SK-N-SH (cell line): ENCODE measurements at regions not wholly inside any gene's neighbourhood (a gene's known extent, or its start where the extent isn't known, plus 50 kb on each side); places are given as distances from the start of the nearest gene placed in this dataset.

Experiments
- CHD2 ChIP-seq: fragments of 150-350 bp; IDR thresholded peaks from 2 replicates; pipeline ENCODE4 v1.6.1; 2018; ENCODE audit warnings: low read length; ENCODE audit not compliant: partially characterized antibody
- CTCF ChIP-seq: fragments of 200-600 bp; sonication (generic); IDR thresholded peaks from 2 replicates; pipeline ENCODE4 v1.6.1; 2017; ENCODE audit warnings: antibody characterized with exemption, mild to moderate bottlenecking, moderate library complexity
- EP300 ChIP-seq, 2 experiments: IDR thresholded peaks; 2 replicates each; pipeline versions ENCODE4 v1.4.0 to v1.6.1; 2012; ENCODE audit warnings: borderline replicate concordance in 1 of 2, low read depth in 1 of 2, low read length in 1 of 2
- JUND ChIP-seq: IDR thresholded peaks from 2 replicates; pipeline ENCODE4 v1.4.0; 2012
- NRF1 ChIP-seq: IDR thresholded peaks from 2 replicates; pipeline ENCODE4 v1.6.1; 2012; ENCODE audit warnings: low read depth, mild to moderate bottlenecking, low read length
- POLR2AphosphoS5 ChIP-seq: IDR thresholded peaks from 2 replicates; pipeline ENCODE4 v1.6.1; 2012; ENCODE audit warnings: low read depth, low read length
- RAD21 ChIP-seq: IDR thresholded peaks from 2 replicates; pipeline ENCODE4 v1.6.1; 2012; ENCODE audit warnings: mild to moderate bottlenecking, low read length
- RFX5 ChIP-seq: IDR thresholded peaks from 2 replicates; pipeline ENCODE4 v1.6.1; 2012; ENCODE audit warnings: mild to moderate bottlenecking, improper control_type of control experiment, low read length
- TAF1 ChIP-seq: IDR thresholded peaks from 2 replicates; pipeline ENCODE4 v1.6.1; 2012; ENCODE audit warnings: low read depth, mild to moderate bottlenecking, low read length, moderate library complexity, borderline replicate concordance
- TCF12 ChIP-seq: IDR thresholded peaks from 2 replicates; pipeline ENCODE4 v1.4.0; 2012
- TF ChIP-seq, protein P1 (sequence below): IDR thresholded peaks from 2 replicates; pipeline ENCODE4; 2012
- TF ChIP-seq, protein P2 (sequence below): IDR thresholded peaks from 2 replicates; pipeline ENCODE4 v1.4.0; 2012; ENCODE audit warnings: low read depth

DNA sequence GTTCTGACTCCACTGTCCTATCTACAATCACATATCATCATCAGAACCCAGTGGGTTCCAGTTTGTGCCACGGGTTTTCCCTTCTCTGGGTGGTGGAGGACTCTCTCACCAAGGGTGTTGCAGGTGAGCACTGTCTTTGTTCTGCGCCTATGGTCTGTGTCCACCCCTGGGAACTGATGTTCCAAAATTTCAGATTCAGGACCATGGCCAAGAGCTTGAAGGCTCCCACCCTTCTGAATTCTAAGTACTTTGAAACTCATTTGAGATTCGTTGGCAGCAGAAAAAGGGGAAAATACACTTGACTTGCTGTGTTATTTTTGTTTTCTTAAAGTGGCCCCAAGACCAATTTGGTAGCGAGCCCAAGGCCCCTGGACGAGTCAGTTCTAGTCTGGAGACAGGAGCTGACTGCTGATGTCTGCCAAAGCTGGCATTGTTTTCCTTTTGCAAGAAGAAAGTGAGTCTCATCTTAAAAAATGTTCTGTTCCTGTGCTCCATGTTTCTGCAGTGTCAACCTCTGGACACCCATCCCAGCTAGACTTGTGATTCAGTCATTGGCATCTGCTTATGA lies 310.9 kb downstream of the HAPSTR1 start:
- TF ChIP-seq CTCF (no peak), POLR2AphosphoS5 (no peak), EP300 (IDR thresholded peaks at IDR 0.05; ENCODE audit: borderline replicate concordance in 1 of 2, low read depth in 1 of 2, low read length in 1 of 2) (no peak), CHD2 (no peak), JUND (no peak), RAD21 (no peak), TAF1 (no peak), NRF1 (no peak), RFX5 (no peak), TCF12 (no peak)
- TF ChIP-seq, protein P1, sequence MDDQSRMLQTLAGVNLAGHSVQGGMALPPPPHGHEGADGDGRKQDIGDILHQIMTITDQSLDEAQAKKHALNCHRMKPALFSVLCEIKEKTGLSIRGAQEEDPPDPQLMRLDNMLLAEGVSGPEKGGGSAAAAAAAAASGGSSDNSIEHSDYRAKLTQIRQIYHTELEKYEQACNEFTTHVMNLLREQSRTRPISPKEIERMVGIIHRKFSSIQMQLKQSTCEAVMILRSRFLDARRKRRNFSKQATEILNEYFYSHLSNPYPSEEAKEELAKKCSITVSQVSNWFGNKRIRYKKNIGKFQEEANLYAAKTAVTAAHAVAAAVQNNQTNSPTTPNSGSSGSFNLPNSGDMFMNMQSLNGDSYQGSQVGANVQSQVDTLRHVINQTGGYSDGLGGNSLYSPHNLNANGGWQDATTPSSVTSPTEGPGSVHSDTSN, result no peak
- TF ChIP-seq, protein P2, sequence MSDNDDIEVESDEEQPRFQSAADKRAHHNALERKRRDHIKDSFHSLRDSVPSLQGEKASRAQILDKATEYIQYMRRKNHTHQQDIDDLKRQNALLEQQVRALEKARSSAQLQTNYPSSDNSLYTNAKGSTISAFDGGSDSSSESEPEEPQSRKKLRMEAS, result no peak
